H7 (cell line): ENCODE measurements at regions not wholly inside any gene's neighbourhood (a gene's known extent, or its start where the extent isn't known, plus 50 kb on each side); places are given as distances from the start of the nearest gene placed in this dataset.
"Not testable (repeated sequence)": the region's sequence is repeated elsewhere in the genome, so short reads cannot be mapped to it uniquely, and the experiment has no call there.

ENCODE experiments used
- DNase-seq: peaks from one replicate; pipeline ENCODE4 v3.0.0; 2012
- H3K27me3 ChIP-seq: 2 replicates; pipeline ENCODE4 v1.6.0; 2011; ENCODE audit warnings: mild to moderate bottlenecking, low read length; ENCODE audit not compliant: control insufficient read depth, insufficient read depth
- H3K36me3 ChIP-seq: replicated peaks from 2 replicates; pipeline ENCODE4 v1.5.1; 2011; ENCODE audit warnings: low read length; ENCODE audit not compliant: control insufficient read depth, insufficient read depth
- H3K4me3 ChIP-seq: 2 replicates; pipeline ENCODE4 v1.5.1; 2011; ENCODE audit warnings: low read depth, mild to moderate bottlenecking, control low read depth, low read length, moderate library complexity; ENCODE audit not compliant: insufficient read depth

DNA sequence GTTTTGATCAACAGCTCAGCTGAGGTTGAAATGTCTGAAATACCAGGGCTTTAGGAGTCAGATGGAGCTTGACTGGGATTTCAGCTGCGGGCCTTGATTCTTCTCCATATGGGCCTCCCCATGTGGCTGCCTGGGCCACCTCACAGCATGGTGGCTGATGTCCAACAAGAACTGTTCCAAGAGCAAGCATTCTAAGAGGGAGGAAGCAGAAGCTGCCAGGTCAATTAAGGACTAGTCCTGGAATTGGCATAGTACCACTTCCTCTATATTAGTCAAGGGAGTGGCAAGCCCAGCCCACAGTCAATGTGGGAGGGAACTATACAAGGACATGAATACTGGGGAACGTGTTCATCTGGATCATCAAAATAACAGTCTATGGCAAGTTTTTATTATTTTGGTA lies 181.7 kb upstream of the ANKRD28 start:
- no peak overlapping the region for H3K4me3 ChIP-seq
- no peaks in the 10 kb centered on the region for H3K36me3 ChIP-seq
- no peaks in the 10 kb centered on the region for H3K27me3 ChIP-seq
- DNase-seq: no peak

DNA sequence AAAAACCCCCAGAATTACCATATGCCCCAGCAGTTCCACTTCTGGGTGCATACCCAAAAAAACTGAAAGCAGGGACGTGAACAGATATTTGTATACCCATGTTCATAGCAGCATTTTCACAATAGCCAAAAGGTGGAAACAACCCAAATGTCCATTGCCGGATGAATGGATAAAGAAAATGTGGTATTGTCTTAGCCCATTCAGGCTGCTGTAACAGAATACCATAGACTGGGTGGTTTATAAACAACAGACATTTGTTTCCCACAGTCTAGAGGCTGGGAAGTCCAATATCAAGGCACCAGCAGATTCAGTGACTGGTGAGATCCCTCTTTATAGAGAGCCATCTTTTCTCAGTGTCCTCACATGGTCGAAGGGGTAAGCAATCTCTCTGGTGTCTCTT lies 182.1 kb upstream of the ANKRD28 start:
- Histone ChIP-seq H3K4me3 (no peak overlapping the region), H3K27me3 (no peaks in the 10 kb centered on the region), H3K36me3 (no peaks in the 10 kb centered on the region)
- DNase-seq: no peak

DNA sequence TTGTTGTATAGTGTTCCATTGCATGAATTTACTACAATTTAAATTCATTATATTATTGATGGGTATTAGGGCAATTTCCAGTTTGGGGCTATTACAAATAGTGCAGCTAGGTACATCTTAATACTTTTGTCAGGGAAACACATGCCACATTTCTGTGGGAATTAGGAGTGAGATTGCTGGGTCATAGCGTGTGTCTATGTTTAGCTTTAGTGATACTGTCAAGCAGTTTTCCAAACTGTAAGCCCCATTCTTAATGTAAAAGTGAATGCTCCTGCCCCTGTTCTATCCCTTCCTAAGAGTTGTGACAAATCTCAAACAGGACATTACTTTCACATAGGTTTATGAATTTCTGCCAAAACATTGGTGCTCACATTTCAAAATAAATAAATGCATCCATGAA lies 184.5 kb upstream of the ANKRD28 start:
- no peak for DNase-seq
- no peaks in the 10 kb centered on the region for H3K36me3 ChIP-seq
- no peak overlapping the region for H3K4me3 ChIP-seq
- H3K27me3 ChIP-seq: no peaks in the 10 kb centered on the region

DNA sequence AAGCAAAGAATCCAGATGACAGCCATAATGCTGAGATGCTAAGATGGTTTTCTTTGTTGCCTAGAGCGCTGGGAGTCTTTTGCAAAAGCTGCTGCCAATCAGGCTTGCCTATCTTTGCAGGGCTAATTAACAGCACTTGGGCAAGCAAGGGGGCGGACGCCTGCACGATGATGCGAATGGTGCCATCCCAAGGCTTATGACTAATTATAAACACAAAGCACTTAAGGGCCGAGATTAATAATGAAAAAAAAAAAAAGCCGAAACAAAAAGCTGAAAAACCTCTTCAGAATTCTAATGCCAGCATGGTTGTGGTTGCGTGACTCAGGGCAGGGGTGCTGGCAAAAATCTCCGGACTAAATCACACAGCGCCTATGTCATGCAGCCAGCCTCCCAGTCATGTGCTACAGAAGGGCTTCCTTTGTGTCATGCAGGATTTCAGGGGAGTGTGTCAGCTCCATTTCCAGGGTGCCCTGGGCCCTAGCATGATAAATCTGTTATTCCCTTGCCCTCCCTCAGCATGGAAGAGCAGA lies 185.0 kb upstream of the ANKRD28 start:
- no peak for DNase-seq
- Histone ChIP-seq H3K36me3 (no peaks in the 10 kb centered on the region), H3K27me3 (no peaks in the 10 kb centered on the region), H3K4me3 (no peak overlapping the region)

DNA sequence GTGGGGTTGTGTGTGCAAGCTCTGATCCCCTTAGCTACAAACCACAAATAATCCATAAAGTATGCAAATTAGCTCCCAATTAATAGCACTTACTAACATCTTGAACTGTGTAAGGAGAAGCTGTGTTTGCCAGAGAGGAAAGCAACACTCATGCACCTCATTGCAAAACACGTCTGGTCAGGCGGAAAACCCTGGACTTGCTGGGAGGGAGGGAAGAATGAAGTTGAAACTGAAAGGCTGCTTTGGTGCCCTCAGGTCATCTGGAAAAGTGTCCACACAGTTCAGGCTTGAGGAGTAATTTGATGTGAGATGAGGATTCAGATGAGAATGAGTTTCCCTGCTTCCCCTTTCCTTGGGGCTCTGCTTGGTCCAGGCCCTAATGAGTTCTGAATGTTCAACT lies 185.5 kb upstream of the ANKRD28 start:
- DNase-seq: no peak
- Histone ChIP-seq H3K4me3 (no peak overlapping the region), H3K27me3 (no peaks in the 10 kb centered on the region), H3K36me3 (no peaks in the 10 kb centered on the region)

DNA sequence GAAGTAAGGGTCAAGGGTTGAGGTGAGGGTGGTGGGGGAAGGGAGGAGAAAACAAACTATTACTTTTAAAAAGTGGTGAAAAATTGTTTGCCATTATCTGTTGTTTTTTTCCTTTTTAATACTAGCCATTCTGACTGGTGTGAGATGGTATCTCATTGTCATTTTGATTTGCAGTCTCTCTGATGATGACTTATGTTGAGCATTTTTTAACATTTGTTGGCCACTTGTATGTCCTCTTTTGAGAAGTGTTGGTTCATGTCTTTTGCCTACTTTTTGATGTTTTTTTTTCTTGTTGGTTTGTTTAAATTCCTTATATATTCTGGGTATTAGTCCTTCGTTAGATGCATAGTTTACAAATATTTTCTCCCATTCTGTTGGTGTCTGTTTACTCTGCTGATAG lies 185.9 kb upstream of the ANKRD28 start:
- no peak for DNase-seq

DNA sequence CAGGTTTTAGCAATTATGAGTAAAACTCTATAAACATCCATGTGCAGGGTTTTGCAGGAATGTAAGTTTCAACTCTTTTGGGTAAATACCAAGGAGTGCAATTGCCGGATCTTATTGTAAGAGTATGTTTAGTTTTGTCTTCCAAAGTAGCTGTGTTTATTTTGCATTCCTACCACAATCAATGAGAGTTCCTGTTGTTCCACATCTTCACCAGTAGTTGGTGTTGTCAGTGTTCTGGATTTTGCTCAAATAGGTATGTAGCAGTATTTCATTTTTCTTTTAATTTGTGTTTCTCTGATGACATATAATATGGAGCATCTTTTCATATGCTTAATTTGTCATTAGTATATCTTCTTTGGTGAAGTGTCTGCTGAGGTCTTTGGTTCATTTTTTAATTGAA lies 185.1 kb upstream of the GALNT15 start:
- no peak overlapping the region for H3K4me3 ChIP-seq
- no peak for DNase-seq
- H3K27me3 ChIP-seq: no peaks in the 10 kb centered on the region
- H3K36me3 ChIP-seq: no peaks in the 10 kb centered on the region

More for the DNA sequence above, 185.9 kb upstream of the ANKRD28 start:
- Histone ChIP-seq H3K27me3 (no peaks in the 10 kb centered on the region), H3K36me3 (no peaks in the 10 kb centered on the region), H3K4me3 (no peak overlapping the region)

DNA sequence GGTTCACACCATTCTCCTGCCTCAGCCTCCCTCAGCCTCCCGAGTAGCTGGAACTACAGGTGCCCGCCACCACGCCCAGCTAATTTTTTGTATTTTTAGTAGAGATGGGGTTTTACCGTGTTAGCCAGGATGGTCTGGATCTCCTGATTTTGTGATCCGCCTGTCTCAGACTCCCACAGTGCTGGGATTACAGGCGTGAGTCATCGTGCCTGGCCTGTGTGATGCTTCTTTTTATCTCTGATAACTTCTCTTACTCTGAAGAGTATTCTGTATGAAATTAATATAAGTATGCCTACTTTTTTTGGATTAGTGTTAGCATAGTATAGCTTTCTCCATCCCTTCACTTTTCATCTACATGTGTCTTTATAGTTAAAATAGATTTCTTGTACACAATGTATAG lies 180.8 kb upstream of the GALNT15 start:
- H3K36me3 ChIP-seq, H3K4me3 ChIP-seq, H3K27me3 ChIP-seq, DNase-seq: not testable (repeated sequence)

DNA sequence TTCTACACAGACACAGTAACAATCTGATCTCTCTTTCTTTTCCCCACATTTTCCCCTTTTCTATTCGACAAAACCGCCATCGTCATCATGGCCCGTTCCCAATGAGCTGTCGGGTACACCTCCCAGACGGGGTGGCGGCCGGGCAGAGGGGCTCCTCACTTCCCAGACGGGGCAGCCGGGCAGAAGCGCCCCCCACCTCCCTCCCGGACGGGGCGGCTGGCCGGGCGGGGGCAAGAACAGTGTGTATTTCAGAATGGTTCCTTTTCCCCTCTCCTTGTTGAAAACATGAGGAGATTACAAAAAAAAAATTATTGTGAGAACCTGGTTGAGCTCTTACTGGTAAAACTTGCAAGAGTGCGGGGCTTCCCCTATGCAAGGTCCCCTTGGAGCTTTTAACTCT lies 178.0 kb upstream of the GALNT15 start:
- not testable (repeated sequence) for H3K27me3 ChIP-seq, DNase-seq, H3K36me3 ChIP-seq, H3K4me3 ChIP-seq

DNA sequence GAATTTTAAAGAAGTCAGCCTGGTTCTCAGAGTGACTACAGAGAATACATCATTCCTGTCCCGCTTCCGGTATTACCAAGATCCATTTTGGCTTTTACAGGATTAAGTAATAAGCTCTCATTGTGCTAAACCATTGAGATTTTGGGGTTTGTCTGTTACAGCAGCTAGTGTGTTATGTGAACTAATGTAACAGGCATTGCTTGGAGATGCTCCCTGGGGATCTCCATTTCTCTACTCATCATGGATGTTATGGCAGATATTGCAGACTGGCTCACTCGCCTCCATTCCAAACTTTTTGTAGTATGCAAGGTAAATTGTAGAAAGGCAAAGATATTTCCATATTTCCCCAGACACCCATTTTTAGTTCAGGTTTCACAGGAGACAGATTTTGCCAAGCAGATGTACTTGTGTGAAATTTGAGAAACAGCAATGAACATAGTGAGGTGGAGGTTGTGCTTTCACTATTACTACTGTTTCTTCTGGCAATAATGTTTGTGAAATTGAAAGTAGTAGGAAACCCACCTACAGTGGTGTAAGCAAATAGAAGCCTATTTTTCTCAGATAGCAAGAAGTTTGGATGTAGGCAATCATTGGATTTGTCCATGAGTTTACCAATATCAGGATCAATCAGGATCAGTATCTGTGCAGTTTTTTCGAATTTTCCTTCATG lies 177.1 kb upstream of the GALNT15 start:
- H3K4me3 ChIP-seq: no peak overlapping the region
- DNase-seq: no peak

DNA sequence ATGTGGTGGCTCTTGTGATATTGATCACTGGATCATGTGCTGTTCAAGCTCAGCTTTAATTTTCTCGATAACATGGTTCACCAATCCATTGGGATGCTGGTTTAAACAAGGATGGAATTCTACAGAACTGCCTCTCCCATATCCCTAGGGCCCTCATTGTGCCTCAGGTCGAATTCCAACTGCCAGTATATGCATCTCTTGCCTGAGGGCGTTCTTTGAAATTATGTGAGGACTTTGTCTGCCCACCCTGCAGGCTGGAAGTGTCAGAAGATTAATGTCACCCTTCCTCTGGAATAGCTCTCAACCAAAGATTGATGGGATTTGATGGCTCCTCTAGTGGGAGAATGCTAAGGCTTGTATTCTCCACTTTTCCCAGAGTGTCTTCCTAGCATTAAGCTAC lies 175.6 kb upstream of the GALNT15 start:
- Histone ChIP-seq H3K36me3 (no peaks in the 10 kb centered on the region), H3K27me3 (no peaks in the 10 kb centered on the region), H3K4me3 (no peak overlapping the region)
- no peak for DNase-seq

More for the DNA sequence above, 177.1 kb upstream of the GALNT15 start:
- H3K27me3 ChIP-seq: no peaks in the 10 kb centered on the region
- no peaks in the 10 kb centered on the region for H3K36me3 ChIP-seq

DNA sequence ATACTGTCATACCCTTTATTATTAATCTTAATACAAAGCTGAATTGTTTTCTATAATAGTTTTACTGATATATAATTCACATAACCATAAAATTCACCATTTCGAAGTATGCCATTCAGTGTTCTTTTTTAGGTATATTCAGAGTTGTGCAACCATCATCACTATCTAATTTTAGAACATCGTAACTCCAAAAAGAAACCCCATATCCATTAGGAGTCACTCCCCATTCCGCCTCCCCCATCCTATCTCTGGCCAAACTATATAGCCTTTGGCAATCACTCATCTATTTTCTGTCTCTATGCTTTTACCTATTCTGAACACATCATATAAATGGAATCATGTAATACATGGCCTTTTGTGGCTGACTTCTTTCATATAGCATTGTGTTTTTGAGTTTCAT lies 169.7 kb upstream of the GALNT15 start:
- no peaks in the 10 kb centered on the region for H3K27me3 ChIP-seq
- H3K4me3 ChIP-seq: no peak overlapping the region
- no peak for DNase-seq
- no peaks in the 10 kb centered on the region for H3K36me3 ChIP-seq

DNA sequence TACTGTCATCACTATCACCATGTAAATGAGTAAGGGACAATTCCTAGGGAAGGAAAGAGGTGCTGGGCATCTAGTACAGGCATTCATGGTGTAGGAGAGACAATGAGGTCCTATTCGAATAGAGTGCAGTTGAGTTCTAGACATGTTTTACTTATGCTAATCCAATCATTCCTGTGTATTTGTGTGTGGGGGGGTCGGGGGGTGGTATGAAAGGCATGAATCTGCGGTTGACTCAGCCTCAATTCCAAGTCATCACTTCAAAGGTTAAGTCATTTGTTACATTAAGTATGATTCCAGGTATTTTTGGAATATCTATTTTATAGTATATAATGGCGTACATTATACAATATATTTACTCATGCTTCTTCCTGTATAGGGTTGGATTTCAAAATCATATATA lies 163.1 kb upstream of the GALNT15 start:
- H3K4me3 ChIP-seq: no peak overlapping the region
- H3K27me3 ChIP-seq: no peaks in the 10 kb centered on the region
- no peak for DNase-seq

DNA sequence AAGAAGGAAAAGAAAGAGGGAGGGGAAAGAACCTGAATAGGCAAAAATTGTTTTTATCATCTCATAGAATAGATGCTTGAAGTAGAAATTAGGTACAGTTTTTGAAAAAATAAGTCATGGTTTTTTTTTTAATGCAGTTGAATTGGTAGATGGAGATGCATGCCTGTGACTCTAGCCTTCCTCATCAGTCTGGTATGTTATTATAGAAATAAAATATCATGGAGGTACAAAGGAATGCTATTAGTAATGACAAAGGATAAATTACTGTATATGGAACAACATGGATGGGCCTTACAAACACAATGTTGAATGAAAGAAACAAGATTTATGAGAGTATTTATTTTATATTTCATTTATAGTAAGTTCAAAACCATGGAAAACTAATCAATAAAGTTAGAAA lies 162.4 kb upstream of the GALNT15 start:
- DNase-seq: no peak
- no peak overlapping the region for H3K4me3 ChIP-seq
- H3K36me3 ChIP-seq: no peaks in the 10 kb centered on the region
- no peaks in the 10 kb centered on the region for H3K27me3 ChIP-seq

More for the DNA sequence above, 163.1 kb upstream of the GALNT15 start:
- no peaks in the 10 kb centered on the region for H3K36me3 ChIP-seq

DNA sequence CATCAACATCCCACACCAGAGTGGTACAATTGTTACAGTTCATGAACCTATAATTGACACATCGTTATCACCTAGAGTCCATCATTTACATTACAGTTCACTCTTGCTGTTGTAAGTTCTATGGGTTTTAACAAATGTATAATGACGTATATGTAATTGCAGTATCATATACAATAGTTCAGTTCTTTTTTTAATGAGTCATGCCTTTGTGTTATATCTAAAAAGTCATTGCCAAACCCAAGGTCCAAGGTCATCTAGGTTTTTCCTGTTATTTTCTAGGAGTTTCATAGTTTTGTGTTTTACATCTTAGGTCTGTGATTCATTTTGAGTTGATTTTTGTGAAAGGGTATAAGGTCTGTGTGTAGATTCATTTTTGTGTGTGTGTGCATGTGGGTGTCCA lies 160.9 kb upstream of the GALNT15 start:
- Histone ChIP-seq H3K36me3 (no peaks in the 10 kb centered on the region), H3K4me3 (no peak overlapping the region), H3K27me3 (no peaks in the 10 kb centered on the region)
- DNase-seq: no peak

DNA sequence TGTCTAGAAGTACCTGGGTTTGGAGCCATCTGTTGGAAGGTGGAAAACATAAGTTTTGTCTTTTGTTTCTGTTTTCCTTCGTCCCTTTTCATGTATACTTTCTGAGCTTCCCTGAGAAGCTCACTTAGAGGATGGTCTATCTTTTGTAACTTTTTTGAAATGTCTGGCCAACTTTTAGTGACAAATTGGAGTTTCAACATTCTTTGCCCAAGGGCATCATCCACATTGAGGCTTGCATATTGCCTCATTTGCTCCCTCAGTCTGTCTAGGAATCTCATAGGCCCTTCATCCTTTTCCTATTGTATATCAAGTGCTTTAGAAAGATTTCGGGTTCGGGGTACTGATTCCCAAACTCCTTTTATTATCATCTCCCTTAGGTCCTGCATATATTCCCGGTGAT lies 152.7 kb upstream of the GALNT15 start:
- H3K4me3 ChIP-seq, H3K36me3 ChIP-seq, DNase-seq, H3K27me3 ChIP-seq: not testable (repeated sequence)
